HCT116 (cell line): ENCODE measurements at regions not wholly inside any gene's neighbourhood (a gene's known extent, or its start where the extent isn't known, plus 50 kb on each side); places are given as distances from the start of the nearest gene placed in this dataset.
"Not testable (repeated sequence)": the region's sequence is repeated elsewhere in the genome, so short reads cannot be mapped to it uniquely, and the experiment has no call there.

Source experiments
- ATAC-seq: fragments of 200-7000 bp; cut with Tn5 transposase; 2 replicates; pipeline ENCODE4 v1.9.1; 2020; ENCODE audit warnings: mild to moderate bottlenecking, moderate library complexity
- BruUV-seq: library from RNA; stranded (reverse); fragments of 400-500 nt; replicated peaks from 2 replicates; lab custom pipeline; 2021; lab: Mats Ljungman, UMichigan
- CTCF ChIA-PET: fragments of 300-600 bp; sonication (Branson Sonifier 250); formaldehyde crosslinking; loops from one replicate; lab custom pipeline; 2021; ENCODE audit warnings: antibody characterized with exemption; lab: Charles Lee
- POLR2A ChIA-PET: fragments of 300-600, 350-600 bp; sonication (Branson Sonifier 250); formaldehyde crosslinking; loops from one replicate; lab custom pipeline; 2021; ENCODE audit warnings: antibody characterized with exemption; lab: Charles Lee
- RAD21 ChIA-PET, 2 experiments: fragments of 300-600 bp; sonication (Branson Sonifier 250); formaldehyde crosslinking; loops; one replicate each; lab custom pipeline; 2023; ENCODE audit warnings: low total read pairs in 2 of 2; ENCODE audit not compliant: uncharacterized antibody in 2 of 2, unreplicated experiment in 2 of 2, low non-redundant PET in 1 of 2; lab: Charles Lee
- DNase-seq: peaks from one replicate; pipeline ENCODE4 v3.0.0-alpha.2; 2010; ENCODE audit warnings: low read depth, low spot score
- H2AFZ ChIP-seq: fragments of 200-600 bp; shearing (Covaris generic), sonication (generic); 2 replicates; pipeline ENCODE4 v1.6.1; 2017; ENCODE audit warnings: low read depth, mixed run types, mixed read lengths, antibody characterized with exemption, low read length; ENCODE audit not compliant: poor library complexity, severe bottlenecking
- H3K27ac ChIP-seq: 2 replicates; pipeline ENCODE4 v1.5.1; 2012; ENCODE audit warnings: low read depth, low read length
- H3K27me3 ChIP-seq: fragments of 200-600 bp; sonication (generic); 2 replicates; pipeline ENCODE4 v1.6.1; 2016; ENCODE audit warnings: mixed run types, low read length, mixed read lengths; ENCODE audit not compliant: insufficient read depth
- H3K36me3 ChIP-seq, 2 experiments: fragments of 200-500 bp in 1 of 2; fragments of 200-600 bp in 1 of 2; sonication (Bioruptor generic) in 1 of 2; sonication (generic) in 1 of 2; 2 replicates each; pipeline versions ENCODE4 v1.5.1 to v1.6.1; 2014 to 2016; ENCODE audit warnings: low read length in 2 of 2, inconsistent platforms in 1 of 2, mixed read lengths in 1 of 2, mixed run types in 1 of 2; ENCODE audit not compliant: insufficient read depth in 2 of 2, control insufficient read depth in 1 of 2
- H3K4me1 ChIP-seq, 2 experiments: fragments of 200-600 bp in 1 of 2; sonication (generic) in 1 of 2; 2 replicates each; pipeline versions ENCODE4 v1.5.1 to v1.6.1; 2012 to 2017; ENCODE audit warnings: low read length in 2 of 2, inconsistent platforms in 1 of 2, mild to moderate bottlenecking in 1 of 2, mixed read lengths in 1 of 2, mixed run types in 1 of 2, moderate library complexity in 1 of 2; ENCODE audit not compliant: insufficient read depth in 2 of 2, control insufficient read depth in 1 of 2
- H3K4me2 ChIP-seq: fragments of 200-600 bp; sonication (generic); 2 replicates; pipeline ENCODE4 v1.6.1; 2017; ENCODE audit warnings: mixed run types, low read length, mixed read lengths
- H3K4me3 ChIP-seq, 2 experiments: fragments of 200-600 bp in 1 of 2; sonication (generic) in 1 of 2; replicated peaks in 1 of 2; 2 replicates each; pipeline ENCODE4 v1.5.1; 2011 to 2016; ENCODE audit warnings: low read length in 2 of 2, control low read depth in 1 of 2, low read depth in 1 of 2, mild to moderate bottlenecking in 1 of 2, mixed read lengths in 1 of 2, mixed run types in 1 of 2
- H3K79me2 ChIP-seq: fragments of 200-600 bp; sonication (generic); 2 replicates; pipeline ENCODE4 v1.6.1; 2017; ENCODE audit warnings: mild to moderate bottlenecking, mixed run types, low read length, moderate library complexity, mixed read lengths; ENCODE audit not compliant: insufficient read depth
- H3K9ac ChIP-seq: fragments of 200-600 bp; sonication (generic); 2 replicates; pipeline ENCODE4 v1.6.1; 2016; ENCODE audit warnings: low read length, mixed read lengths
- H3K9me2 ChIP-seq: fragments of 200-600 bp; sonication (generic), shearing (Covaris generic); 2 replicates; pipeline ENCODE4 v1.6.1; 2017; ENCODE audit warnings: mixed run types, mild to moderate bottlenecking, moderate library complexity; ENCODE audit not compliant: insufficient read depth
- H3K9me3 ChIP-seq, 2 experiments: fragments of 200-500 bp in 1 of 2; fragments of 200-600 bp in 1 of 2; sonication (Bioruptor generic) in 1 of 2; sonication (generic) in 1 of 2; 2 replicates each; pipeline ENCODE4 v1.6.1; 2014 to 2017; ENCODE audit warnings: low read length in 2 of 2, mixed read lengths in 2 of 2, inconsistent platforms in 1 of 2, low read depth in 1 of 2, mild to moderate bottlenecking in 1 of 2, mixed run types in 1 of 2, moderate library complexity in 1 of 2; ENCODE audit not compliant: control insufficient read depth in 1 of 2, insufficient read depth in 1 of 2
- H4K20me1 ChIP-seq: fragments of 200-600 bp; sonication (generic), shearing (Covaris generic); 2 replicates; pipeline ENCODE4 v1.6.1; 2017; ENCODE audit warnings: mixed run types, mild to moderate bottlenecking, moderate library complexity; ENCODE audit not compliant: insufficient read depth
- ATF3 ChIP-seq: IDR thresholded peaks from 2 replicates; pipeline ENCODE4 v1.6.1; 2012
- CEBPB ChIP-seq: IDR thresholded peaks from 2 replicates; pipeline ENCODE4 v1.6.1; 2012; ENCODE audit warnings: low read depth
- CTCF ChIP-seq, 3 experiments: fragments of 200-600 bp in 1 of 3; sonication (generic) in 1 of 3; IDR thresholded peaks in 2 of 3; conservative IDR thresholded peaks in 1 of 3; 2 replicates each; pipeline ENCODE4 v1.5.1; 2012 to 2017; ENCODE audit warnings: low read depth in 2 of 3, low read length in 2 of 3, antibody characterized with exemption in 1 of 3, borderline replicate concordance in 1 of 3, control low read depth in 1 of 3, mild to moderate bottlenecking in 1 of 3, mixed read lengths in 1 of 3, mixed run types in 1 of 3, moderate library complexity in 1 of 3; ENCODE audit not compliant: insufficient read depth in 1 of 3
- EGR1 ChIP-seq: IDR thresholded peaks from 2 replicates; pipeline ENCODE4 v1.6.1; 2012; ENCODE audit warnings: low read depth
- ELF1 ChIP-seq: IDR thresholded peaks from 2 replicates; pipeline ENCODE4 v1.6.1; 2012; ENCODE audit warnings: low read depth, borderline replicate concordance
- EZH2phosphoT487 ChIP-seq: fragments of 200-600 bp; IDR thresholded peaks from 2 replicates; pipeline ENCODE4 v1.6.1; 2018; ENCODE audit warnings: antibody characterized with exemption, borderline replicate concordance
- POLR2AphosphoS5 ChIP-seq: IDR thresholded peaks from 2 replicates; pipeline ENCODE4 v1.6.1; 2011; ENCODE audit warnings: mild to moderate bottlenecking, low read depth, low read length, moderate library complexity
- REST ChIP-seq: IDR thresholded peaks from 2 replicates; pipeline ENCODE4 v1.6.1; 2012; ENCODE audit warnings: low read depth
- SRF ChIP-seq: IDR thresholded peaks from 2 replicates; pipeline ENCODE4 v1.6.1; 2012; ENCODE audit warnings: low read depth
- TCF7L2 ChIP-seq: IDR thresholded peaks from 2 replicates; pipeline ENCODE4 v1.7.0; 2011; ENCODE audit warnings: borderline replicate concordance, inconsistent platforms; ENCODE audit not compliant: insufficient read depth, insufficient read length; ENCODE audit errors: extremely low read depth
- YY1 ChIP-seq: IDR thresholded peaks from 2 replicates; pipeline ENCODE4 v1.6.1; 2011; ENCODE audit warnings: low read length, low read depth, moderate library complexity, mild to moderate bottlenecking; ENCODE audit not compliant: insufficient replicate concordance; ENCODE audit errors: extremely low read depth
- intact Hi-C: fragments of 100-400 bp; cut with micrococcal nuclease; formaldehyde crosslinking; loops from 2 replicates; pipeline ENCODE4 v1.10.0; 2022

GRCh38 chr9:73327149-73327548 is 175.5 kb downstream of the ANXA1 start:
- DNase-seq = no peak
- Histone ChIP-seq H3K27me3 (peaks cover 6% of the 10 kb centered on the region; the same call in 1 of the 2 replicates), H3K4me1 (no peaks in the 10 kb centered on the region), H2AFZ (no peak overlapping the region), H3K4me2 (no peak overlapping the region), H3K27ac (no peak overlapping the region), H3K4me3 (no peak overlapping the region), H3K9me2 (no peaks in the 10 kb centered on the region), H3K9ac (no peak overlapping the region), H3K36me3 (no peaks in the 10 kb centered on the region), H4K20me1 (no peaks in the 10 kb centered on the region), H3K9me3 (no peaks in the 10 kb centered on the region), H3K79me2 (no peaks in the 10 kb centered on the region)
- RAD21 ChIA-PET = no interaction called here
- no TSS peak for BruUV-seq
- CTCF ChIA-PET = no interaction called here
- no peak for ATAC-seq
- POLR2A ChIA-PET = no interaction called here
- TF ChIP-seq REST = no peak
- no peak for TF ChIP-seq YY1
- no peak for TF ChIP-seq EZH2phosphoT487
- no peak for TF ChIP-seq TCF7L2
- no peak for TF ChIP-seq CTCF (IDR thresholded peaks at IDR 0.05 in 2 of 3, conservative IDR thresholded peaks at IDR 0.05 in 1 of 3; ENCODE audit: borderline replicate concordance in 1 of 3, insufficient read depth in 1 of 3, low read depth in 2 of 3, low read length in 2 of 3)
- TF ChIP-seq POLR2AphosphoS5 = no peak
- TF ChIP-seq CEBPB = no peak
- TF ChIP-seq ATF3 = no peak
- TF ChIP-seq EGR1 = no peak
- TF ChIP-seq SRF = no peak
- no peak for TF ChIP-seq ELF1
- intact Hi-C loops = no loop called here

- intact Hi-C loops, RAD21 ChIA-PET, H3K79me2 ChIP-seq, BruUV-seq, H3K9ac ChIP-seq, H3K9me3 ChIP-seq, ATAC-seq, H3K27ac ChIP-seq, POLR2A ChIA-PET, H2AFZ ChIP-seq, H3K4me1 ChIP-seq, H3K27me3 ChIP-seq, H4K20me1 ChIP-seq, CTCF ChIA-PET, H3K4me3 ChIP-seq, H3K36me3 ChIP-seq, DNase-seq, H3K9me2 ChIP-seq, H3K4me2 ChIP-seq: not testable (repeated sequence)
Measured at GRCh38 chr9:73337182-73337581, 185.5 kb downstream of the ANXA1 start.
